ENCODE measurements at regions not wholly inside any gene's neighbourhood (a gene's known extent, or its start where the extent isn't known, plus 50 kb on each side); places are given as distances from the start of the nearest gene placed in this dataset.

- H3K27ac ChIP-seq (ENCODE audit: low read depth, low read length): no peak overlapping the region
- POLR2A ChIA-PET: no interaction called here
- CTCF ChIA-PET: no interaction called here
Measured at GRCh38 chr15:93505506-93505905, 416.5 kb upstream of the RGMA start.

GRCh38 chr15:93501946-93502345 lies 412.9 kb upstream of the RGMA start:
- H3K4me3 ChIP-seq (ENCODE audit: low read depth, low read length): no peak overlapping the region
- ChIA-PET CTCF (no interaction called here), POLR2A (no interaction called here)

More at GRCh38 chr15:93505506-93505905, 416.5 kb upstream of the RGMA start:
- Histone ChIP-seq H3K4me3 (ENCODE audit: low read depth, low read length) (no peak overlapping the region), H3K9me3 (ENCODE audit: control insufficient read depth, insufficient read depth, low read length) (peaks cover 29% of the 10 kb centered on the region), H3K27me3 (ENCODE audit: control insufficient read depth, insufficient read depth, low read length) (no peaks in the 10 kb centered on the region)
- no peak for DNase-seq (ENCODE audit: low read depth, low spot score)
- TF ChIP-seq CTCF (IDR thresholded peaks at IDR 0.05; ENCODE audit: low read depth, low read length): no peak

GRCh38 chr15:93500155-93500554 lies 411.1 kb upstream of the RGMA start:
- no peak overlapping the region for H3K4me3 ChIP-seq (ENCODE audit: low read depth, low read length)
- no peak for DNase-seq (ENCODE audit: low read depth, low spot score)
- H3K27me3 ChIP-seq (ENCODE audit: control insufficient read depth, insufficient read depth, low read length): no peaks in the 10 kb centered on the region
- TF ChIP-seq CTCF (IDR thresholded peaks at IDR 0.05; ENCODE audit: low read depth, low read length): no peak
- CTCF ChIA-PET: no interaction called here
- no peak overlapping the region for H3K27ac ChIP-seq (ENCODE audit: low read depth, low read length)
- H3K9me3 ChIP-seq (ENCODE audit: control insufficient read depth, insufficient read depth, low read length): peaks cover 15% of the 10 kb centered on the region
- POLR2A ChIA-PET: no interaction called here

More at GRCh38 chr15:93501946-93502345, 412.9 kb upstream of the RGMA start:
- TF ChIP-seq CTCF (IDR thresholded peaks at IDR 0.05; ENCODE audit: low read depth, low read length): no peak
- peaks cover 32% of the 10 kb centered on the region for H3K9me3 ChIP-seq (ENCODE audit: control insufficient read depth, insufficient read depth, low read length)
- no peak overlapping the region for H3K27ac ChIP-seq (ENCODE audit: low read depth, low read length)
- no peaks in the 10 kb centered on the region for H3K27me3 ChIP-seq (ENCODE audit: control insufficient read depth, insufficient read depth, low read length)
- DNase-seq (ENCODE audit: low read depth, low spot score): no peak

- H3K9me3 ChIP-seq (ENCODE audit: control insufficient read depth, insufficient read depth, low read length): peaks cover 21% of the 10 kb centered on the region
- POLR2A ChIA-PET: no interaction called here
- CTCF ChIA-PET: no interaction called here
- TF ChIP-seq CTCF (IDR thresholded peaks at IDR 0.05; ENCODE audit: low read depth, low read length): no peak
- no peak for DNase-seq (ENCODE audit: low read depth, low spot score)
- H3K4me3 ChIP-seq (ENCODE audit: low read depth, low read length): no peak overlapping the region
- H3K27me3 ChIP-seq (ENCODE audit: control insufficient read depth, insufficient read depth, low read length): no peaks in the 10 kb centered on the region
- no peak overlapping the region for H3K27ac ChIP-seq (ENCODE audit: low read depth, low read length)
Measured at GRCh38 chr15:93497291-93497690, 408.3 kb upstream of the RGMA start.

GRCh38 chr15:93496888-93497287 lies 407.9 kb upstream of the RGMA start:
- Histone ChIP-seq H3K27me3 (ENCODE audit: control insufficient read depth, insufficient read depth, low read length) (no peaks in the 10 kb centered on the region), H3K27ac (ENCODE audit: low read depth, low read length) (no peak overlapping the region), H3K4me3 (ENCODE audit: low read depth, low read length) (no peak overlapping the region), H3K9me3 (ENCODE audit: control insufficient read depth, insufficient read depth, low read length) (peaks cover 20% of the 10 kb centered on the region)
- CTCF ChIA-PET: no interaction called here
- DNase-seq (ENCODE audit: low read depth, low spot score): no peak
- POLR2A ChIA-PET: no interaction called here
- no peak for TF ChIP-seq CTCF (IDR thresholded peaks at IDR 0.05; ENCODE audit: low read depth, low read length)

Data from AG04450 (cell line).